ENCODE measurements at regions not wholly inside any gene's neighbourhood (a gene's known extent, or its start where the extent isn't known, plus 50 kb on each side); places are given as distances from the start of the nearest gene placed in this dataset.

DNA sequence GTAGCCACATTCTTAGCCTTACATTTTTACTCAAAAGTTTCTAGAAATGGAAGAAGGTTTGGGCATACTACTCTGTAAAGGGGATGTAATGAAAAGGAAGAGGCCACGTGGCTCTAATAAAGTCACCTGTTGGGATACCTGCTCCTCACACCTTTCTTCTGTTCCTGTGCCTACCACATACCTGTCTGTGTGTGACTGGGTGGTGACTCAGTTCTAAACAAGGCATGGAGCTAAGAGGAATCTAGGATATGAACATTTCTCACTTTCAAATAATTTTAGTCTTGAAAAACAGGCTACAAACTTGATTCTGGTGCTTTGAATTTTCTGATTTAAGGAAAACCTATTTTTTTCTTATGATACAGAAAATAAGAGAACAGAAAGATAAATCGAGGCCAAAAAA, 363.6 kb downstream of the RFPL4B start:
- TF ChIP-seq, protein P1, sequence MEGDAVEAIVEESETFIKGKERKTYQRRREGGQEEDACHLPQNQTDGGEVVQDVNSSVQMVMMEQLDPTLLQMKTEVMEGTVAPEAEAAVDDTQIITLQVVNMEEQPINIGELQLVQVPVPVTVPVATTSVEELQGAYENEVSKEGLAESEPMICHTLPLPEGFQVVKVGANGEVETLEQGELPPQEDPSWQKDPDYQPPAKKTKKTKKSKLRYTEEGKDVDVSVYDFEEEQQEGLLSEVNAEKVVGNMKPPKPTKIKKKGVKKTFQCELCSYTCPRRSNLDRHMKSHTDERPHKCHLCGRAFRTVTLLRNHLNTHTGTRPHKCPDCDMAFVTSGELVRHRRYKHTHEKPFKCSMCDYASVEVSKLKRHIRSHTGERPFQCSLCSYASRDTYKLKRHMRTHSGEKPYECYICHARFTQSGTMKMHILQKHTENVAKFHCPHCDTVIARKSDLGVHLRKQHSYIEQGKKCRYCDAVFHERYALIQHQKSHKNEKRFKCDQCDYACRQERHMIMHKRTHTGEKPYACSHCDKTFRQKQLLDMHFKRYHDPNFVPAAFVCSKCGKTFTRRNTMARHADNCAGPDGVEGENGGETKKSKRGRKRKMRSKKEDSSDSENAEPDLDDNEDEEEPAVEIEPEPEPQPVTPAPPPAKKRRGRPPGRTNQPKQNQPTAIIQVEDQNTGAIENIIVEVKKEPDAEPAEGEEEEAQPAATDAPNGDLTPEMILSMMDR (IDR thresholded peaks at IDR 0.05), result no peak
- TF ChIP-seq POLR2A (IDR thresholded peaks at IDR 0.05), result no peak
